MM.1S (cell line): ENCODE measurements at regions not wholly inside any gene's neighbourhood (a gene's known extent, or its start where the extent isn't known, plus 50 kb on each side); places are given as distances from the start of the nearest gene placed in this dataset.

Source experiments
- DNase-seq: peaks from one replicate; pipeline ENCODE4 v3.0.0-alpha.2; 2015
- H2AFZ ChIP-seq: fragments of 300-600 bp; sonication (generic); 2 replicates; pipeline ENCODE4 v1.6.0; 2016; ENCODE audit warnings: antibody characterized with exemption, low read length
- H3F3A ChIP-seq: fragments of 300-600 bp; sonication (generic); 2 replicates; pipeline ENCODE4 v1.6.1; 2016; ENCODE audit warnings: mild to moderate bottlenecking, antibody characterized with exemption, low read length, moderate library complexity, mixed read lengths; ENCODE audit not compliant: insufficient read depth
- H3K27ac ChIP-seq: fragments of 300-600 bp; sonication (generic); 2 replicates; pipeline ENCODE4 v1.5.1; 2016; ENCODE audit warnings: mild to moderate bottlenecking, low read length
- H3K27me3 ChIP-seq: fragments of 300-600 bp; sonication (generic); replicated peaks from 2 replicates; pipeline ENCODE4 v1.6.0; 2016; ENCODE audit warnings: low read length; ENCODE audit not compliant: insufficient read depth
- H3K36me3 ChIP-seq: fragments of 300-600 bp; sonication (generic); replicated peaks from 2 replicates; pipeline ENCODE4 v1.6.1; 2016; ENCODE audit warnings: mild to moderate bottlenecking, low read length, mixed read lengths; ENCODE audit not compliant: insufficient read depth
- H3K4me1 ChIP-seq: fragments of 300-600 bp; sonication (generic); 2 replicates; pipeline ENCODE4 v1.6.1; 2016; ENCODE audit warnings: low read length, mixed read lengths
- H3K4me2 ChIP-seq: fragments of 300-600 bp; sonication (generic); 2 replicates; pipeline ENCODE4 v1.6.0; 2016; ENCODE audit warnings: low read depth, low read length
- H3K4me3 ChIP-seq: fragments of 300-600 bp; sonication (generic); 2 replicates; pipeline ENCODE4 v1.5.1; 2016; ENCODE audit warnings: low read length, mixed read lengths
- H3K79me2 ChIP-seq: fragments of 300-600 bp; sonication (generic); 2 replicates; pipeline ENCODE4 v1.6.1; 2016; ENCODE audit warnings: mixed run types, low read length, mixed read lengths
- H3K9ac ChIP-seq: fragments of 300-600 bp; sonication (generic); 2 replicates; pipeline ENCODE4 v1.6.1; 2016; ENCODE audit warnings: low read length, mixed read lengths
- H3K9me2 ChIP-seq: fragments of 300-600 bp; sonication (generic); replicated peaks from 2 replicates; pipeline ENCODE4 v1.6.1; 2016; ENCODE audit warnings: mild to moderate bottlenecking, low read length, mixed read lengths; ENCODE audit not compliant: insufficient read depth
- H3K9me3 ChIP-seq: fragments of 300-600 bp; sonication (generic); replicated peaks from 2 replicates; pipeline ENCODE4 v1.6.1; 2016; ENCODE audit warnings: mild to moderate bottlenecking, low read length, mixed read lengths; ENCODE audit not compliant: insufficient read depth
- H4K20me1 ChIP-seq: fragments of 300-600 bp; sonication (generic); 2 replicates; pipeline ENCODE4 v1.6.1; 2016; ENCODE audit warnings: mild to moderate bottlenecking, low read length, moderate library complexity, mixed read lengths; ENCODE audit not compliant: insufficient read depth
- EZH2 ChIP-seq: fragments of 300-600 bp; sonication (generic); optimal IDR thresholded peaks from 2 replicates; pipeline ENCODE3; 2017; ENCODE audit warnings: low read depth, mild to moderate bottlenecking, antibody characterized with exemption, low read length, mixed read lengths
- EZH2phosphoT487 ChIP-seq: fragments of 300-600 bp; sonication (generic); IDR thresholded peaks from 2 replicates; pipeline ENCODE4 v1.6.1; 2018; ENCODE audit warnings: antibody characterized with exemption, low read length
- TF ChIP-seq, protein P1 (sequence below): fragments of 300-600 bp; sonication (generic); IDR thresholded peaks from 2 replicates; pipeline ENCODE4 v1.5.1; 2016; ENCODE audit warnings: antibody characterized with exemption, low read length, mixed read lengths

DNA sequence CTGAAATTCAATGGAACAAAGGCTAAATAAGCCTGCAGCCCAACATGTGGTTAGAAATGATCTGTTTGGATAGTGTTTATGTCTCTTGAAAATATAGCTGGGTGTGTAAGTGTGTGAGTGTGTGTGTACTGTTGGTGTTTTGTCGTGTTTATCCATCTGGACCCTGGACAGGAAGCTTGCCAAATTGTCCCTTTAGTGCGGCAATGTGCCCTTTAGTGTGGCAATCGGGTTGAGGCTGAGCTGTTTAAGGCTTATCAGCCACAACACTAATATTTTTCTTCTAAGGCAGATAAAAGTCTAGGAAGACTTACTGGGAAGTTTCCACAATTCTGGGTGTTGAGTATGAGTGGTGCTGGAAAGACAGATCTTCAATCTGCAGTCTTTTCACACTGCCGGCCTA lies 180.2 kb downstream of the YTHDC2 start:
- H3K4me2 ChIP-seq: no peak overlapping the region
- H3K4me3 ChIP-seq: no peak overlapping the region
- no peaks in the 10 kb centered on the region for H4K20me1 ChIP-seq
- H3K9ac ChIP-seq: no peak overlapping the region
- H2AFZ ChIP-seq: no peak overlapping the region
- H3K9me3 ChIP-seq: no peaks in the 10 kb centered on the region
- H3K27me3 ChIP-seq: no peaks in the 10 kb centered on the region
- no peaks in the 10 kb centered on the region for H3F3A ChIP-seq
- no peaks in the 10 kb centered on the region for H3K9me2 ChIP-seq
- DNase-seq: no peak
- no peaks in the 10 kb centered on the region for H3K4me1 ChIP-seq
- no peaks in the 10 kb centered on the region for H3K36me3 ChIP-seq
- TF ChIP-seq EZH2phosphoT487: no peak
- TF ChIP-seq EZH2: no peak
- TF ChIP-seq, protein P1, sequence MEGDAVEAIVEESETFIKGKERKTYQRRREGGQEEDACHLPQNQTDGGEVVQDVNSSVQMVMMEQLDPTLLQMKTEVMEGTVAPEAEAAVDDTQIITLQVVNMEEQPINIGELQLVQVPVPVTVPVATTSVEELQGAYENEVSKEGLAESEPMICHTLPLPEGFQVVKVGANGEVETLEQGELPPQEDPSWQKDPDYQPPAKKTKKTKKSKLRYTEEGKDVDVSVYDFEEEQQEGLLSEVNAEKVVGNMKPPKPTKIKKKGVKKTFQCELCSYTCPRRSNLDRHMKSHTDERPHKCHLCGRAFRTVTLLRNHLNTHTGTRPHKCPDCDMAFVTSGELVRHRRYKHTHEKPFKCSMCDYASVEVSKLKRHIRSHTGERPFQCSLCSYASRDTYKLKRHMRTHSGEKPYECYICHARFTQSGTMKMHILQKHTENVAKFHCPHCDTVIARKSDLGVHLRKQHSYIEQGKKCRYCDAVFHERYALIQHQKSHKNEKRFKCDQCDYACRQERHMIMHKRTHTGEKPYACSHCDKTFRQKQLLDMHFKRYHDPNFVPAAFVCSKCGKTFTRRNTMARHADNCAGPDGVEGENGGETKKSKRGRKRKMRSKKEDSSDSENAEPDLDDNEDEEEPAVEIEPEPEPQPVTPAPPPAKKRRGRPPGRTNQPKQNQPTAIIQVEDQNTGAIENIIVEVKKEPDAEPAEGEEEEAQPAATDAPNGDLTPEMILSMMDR: no peak
- H3K79me2 ChIP-seq: no peaks in the 10 kb centered on the region
- H3K27ac ChIP-seq: no peak overlapping the region

DNA sequence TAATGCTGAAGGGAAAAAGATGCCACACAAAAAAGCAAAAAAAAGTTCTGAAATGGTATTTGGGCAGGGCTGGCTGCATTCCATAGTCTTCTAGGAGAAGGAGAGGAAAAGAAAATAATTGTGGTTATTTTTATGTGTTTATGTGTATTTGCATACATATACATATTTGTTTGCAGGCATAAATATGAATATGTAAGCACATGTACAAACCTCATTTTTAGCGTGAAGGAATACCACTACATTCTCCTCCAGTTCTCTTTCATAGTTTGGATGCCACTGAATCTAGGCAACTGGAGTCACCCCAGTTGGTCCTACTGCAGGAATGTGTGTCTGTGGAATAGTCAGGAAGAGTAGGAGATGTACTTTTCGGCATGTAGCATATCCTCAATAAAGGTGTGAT lies 181.1 kb downstream of the YTHDC2 start:
- Histone ChIP-seq H3K4me1 (no peaks in the 10 kb centered on the region), H3K79me2 (no peaks in the 10 kb centered on the region), H3K9ac (no peak overlapping the region), H3K36me3 (no peaks in the 10 kb centered on the region), H3K4me3 (no peak overlapping the region), H3K27ac (no peak overlapping the region), H3F3A (no peaks in the 10 kb centered on the region), H3K9me2 (no peaks in the 10 kb centered on the region), H3K4me2 (no peak overlapping the region), H2AFZ (no peak overlapping the region), H3K9me3 (no peaks in the 10 kb centered on the region), H3K27me3 (no peaks in the 10 kb centered on the region), H4K20me1 (no peaks in the 10 kb centered on the region)
- TF ChIP-seq EZH2phosphoT487 (no peak), EZH2 (no peak)
- TF ChIP-seq, protein P1: no peak
- DNase-seq: no peak

DNA sequence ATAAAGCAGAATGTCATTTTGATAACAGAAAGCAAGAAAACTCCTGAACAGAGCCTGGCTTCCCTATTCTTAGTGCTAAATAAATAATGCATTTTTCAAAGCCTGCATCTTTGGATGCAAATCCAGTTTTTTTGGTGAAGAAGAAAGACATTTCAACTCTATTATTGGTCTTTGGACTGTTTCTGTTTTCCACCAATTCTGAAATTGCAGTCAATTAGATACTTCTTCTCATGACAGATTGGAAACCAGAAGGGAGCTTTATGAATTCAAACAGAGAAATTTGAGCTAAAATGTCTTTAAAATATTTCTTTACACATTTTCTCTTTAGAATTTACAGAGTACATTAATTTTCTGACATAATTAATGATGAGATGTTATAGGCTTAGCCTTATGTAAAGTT lies 189.8 kb downstream of the YTHDC2 start:
- H3K36me3 ChIP-seq: no peaks in the 10 kb centered on the region
- no peak overlapping the region for H2AFZ ChIP-seq
- no peaks in the 10 kb centered on the region for H3F3A ChIP-seq
- H3K27me3 ChIP-seq: no peaks in the 10 kb centered on the region
- H3K79me2 ChIP-seq: no peaks in the 10 kb centered on the region
- no peaks in the 10 kb centered on the region for H3K9me2 ChIP-seq
- no peak overlapping the region for H3K4me2 ChIP-seq
- H3K9me3 ChIP-seq: no peaks in the 10 kb centered on the region
- H3K27ac ChIP-seq: no peak overlapping the region
- no peak for DNase-seq
- H4K20me1 ChIP-seq: no peaks in the 10 kb centered on the region
- TF ChIP-seq EZH2 (no peak), EZH2phosphoT487 (no peak)
- TF ChIP-seq, protein P1: no peak
- H3K9ac ChIP-seq: no peak overlapping the region
- no peaks in the 10 kb centered on the region for H3K4me1 ChIP-seq
- no peak overlapping the region for H3K4me3 ChIP-seq
